Breast epithelium (tissue), 3 donors: ENCODE measurements at regions not wholly inside any gene's neighbourhood (a gene's known extent, or its start where the extent isn't known, plus 50 kb on each side); places are given as distances from the start of the nearest gene placed in this dataset.

Source experiments
- CTCF ChIP-seq, 3 donors: fragments of 450-650 bp; IDR thresholded peaks; one replicate each; pipeline ENCODE4 v1.5.1; 2016 to 2017; ENCODE audit warnings: antibody characterized with exemption in 3 of 3, mild to moderate bottlenecking in 3 of 3, moderate library complexity in 3 of 3
- POLR2A ChIP-seq: fragments of 450-650 bp; IDR thresholded peaks from one replicate; pipeline ENCODE4 v1.6.1; 2016; ENCODE audit warnings: antibody characterized with exemption, mild to moderate bottlenecking, moderate library complexity
- POLR2AphosphoS5 ChIP-seq, 3 donors: sonication (generic); formaldehyde crosslinking; IDR thresholded peaks; one replicate each; pipeline ENCODE4 v1.6.1; 2017; ENCODE audit warnings: antibody characterized with exemption in 3 of 3

- TF ChIP-seq CTCF (IDR thresholded peaks at IDR 0.05) (no peak), POLR2AphosphoS5 (IDR thresholded peaks at IDR 0.05) (peak in 2 of 3 donors; percentile 28 to 43), POLR2A (no peak)
Measured at GRCh38 chr1:221612047-221612777, 129.7 kb downstream of the DUSP10 start.
